ENCODE measurements at regions not wholly inside any gene's neighbourhood (a gene's known extent, or its start where the extent isn't known, plus 50 kb on each side); places are given as distances from the start of the nearest gene placed in this dataset.
A peak's percentile ranks its signal among the peaks of the same experiment; 100 is the strongest.

DNA sequence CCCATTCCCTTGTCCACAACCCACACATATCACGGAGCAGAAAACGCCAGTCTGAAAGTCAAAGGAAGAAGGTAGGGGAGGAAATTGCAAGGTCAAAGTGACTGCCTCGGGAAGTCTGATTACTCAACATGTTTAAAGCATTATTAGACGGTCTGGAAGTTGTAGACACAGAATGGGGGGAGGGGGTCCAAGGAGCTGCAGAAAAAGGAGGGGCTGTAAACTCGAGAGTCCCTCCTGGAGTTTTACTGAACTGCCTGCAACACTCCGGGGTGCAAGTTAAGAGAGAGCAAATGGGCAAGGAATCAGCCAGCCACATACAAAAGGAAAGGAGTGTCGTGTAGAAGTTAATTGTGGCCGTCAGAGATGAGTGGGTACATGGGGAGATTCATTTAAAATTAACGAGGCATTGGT, 417.7 kb upstream of the JARID2 start:
- Histone ChIP-seq H3K27ac (ENCODE audit: insufficient read length, low read depth, low read length) (no peak overlapping the region), H3K4ac (ENCODE audit: low read depth, low read length) (no peak overlapping the region), H2BK5ac (ENCODE audit: insufficient read length, low read length) (no peak overlapping the region), H4K20me1 (ENCODE audit: control insufficient read depth, insufficient read depth, insufficient read length) (no peaks in the 10 kb centered on the region), H3K4me1 (ENCODE audit: insufficient read depth, low read length) (peaks cover 18% of the 10 kb centered on the region), H3K14ac (ENCODE audit: insufficient read depth, low read length) (no peak overlapping the region), H2AK5ac (ENCODE audit: insufficient read length, low read length) (no peak overlapping the region), H4K8ac (replicated peaks; ENCODE audit: insufficient read length, low read depth, low read length) (no peak overlapping the region), H3T11ph (ENCODE audit: low read length) (no peak overlapping the region), H3K18ac (ENCODE audit: insufficient read length, low read depth, low read length) (no peak overlapping the region), H3K27me3 (ENCODE audit: insufficient read depth, low read length) (no peaks in the 10 kb centered on the region), H3K4me2 (ENCODE audit: insufficient read depth, insufficient read length, low read length) (no peak overlapping the region), H3K79me2 (ENCODE audit: insufficient read depth, low read length) (no peaks in the 10 kb centered on the region), H2BK15ac (ENCODE audit: low read depth, low read length) (no peak overlapping the region), H3K79me1 (ENCODE audit: insufficient read depth, low read depth, low read length, poor library complexity, severe bottlenecking) (no peaks in the 10 kb centered on the region), H2BK12ac (ENCODE audit: insufficient read length, low read depth, low read length) (no peak overlapping the region), H2BK20ac (ENCODE audit: low read depth, low read length, poor library complexity, severe bottlenecking) (no peak overlapping the region), H3K56ac (ENCODE audit: insufficient read length, low read depth, low read length) (no peak overlapping the region), H3K23ac (ENCODE audit: insufficient read length, low read depth, low read length) (no peak overlapping the region), H2BK120ac (ENCODE audit: low read depth, low read length, poor library complexity, severe bottlenecking) (no peak overlapping the region), H3K9me3 (ENCODE audit: control insufficient read depth, low read depth, low read length) (no peaks in the 10 kb centered on the region), H2AFZ (ENCODE audit: low read length) (no peak overlapping the region), H3K9ac (ENCODE audit: extremely low read depth, insufficient read length, low read length) (no peak overlapping the region), H4K91ac (ENCODE audit: insufficient read length, low read depth, low read length) (no peak overlapping the region), H4K5ac (ENCODE audit: insufficient read length, low read depth, low read length) (no peak overlapping the region), H3K23me2 (ENCODE audit: insufficient read length, low read depth, low read length, poor library complexity, severe bottlenecking) (peaks cover 2% of the 10 kb centered on the region)
- Mint-ChIP-seq H3K27ac (peak overlapping the region in 2 of 3 experiments; percentile 55 to 68; a peak in 2 of 7 replicates), H3K4me1 (peaks cover 75 to 78% of the 10 kb centered on the region in 2 experiments), H3K27me3 (ENCODE audit: low read depth) (peaks cover 3% of the 10 kb centered on the region; the same call in 1 of the 2 replicates), H3K36me3 (ENCODE audit: insufficient read depth in 1 of 3, low read depth in 3 of 3) (peaks cover 0 to 5% (median 0%) of the 10 kb centered on the region in 3 experiments; a peak in 3 of 7 replicates), H3K9me3 (peaks cover 0 to 6% of the 10 kb centered on the region in 2 experiments; a peak in 2 of 5 replicates), H3K4me3 (no peak overlapping the region)
- DNase-seq: no peak
- TF ChIP-seq, protein P1, sequence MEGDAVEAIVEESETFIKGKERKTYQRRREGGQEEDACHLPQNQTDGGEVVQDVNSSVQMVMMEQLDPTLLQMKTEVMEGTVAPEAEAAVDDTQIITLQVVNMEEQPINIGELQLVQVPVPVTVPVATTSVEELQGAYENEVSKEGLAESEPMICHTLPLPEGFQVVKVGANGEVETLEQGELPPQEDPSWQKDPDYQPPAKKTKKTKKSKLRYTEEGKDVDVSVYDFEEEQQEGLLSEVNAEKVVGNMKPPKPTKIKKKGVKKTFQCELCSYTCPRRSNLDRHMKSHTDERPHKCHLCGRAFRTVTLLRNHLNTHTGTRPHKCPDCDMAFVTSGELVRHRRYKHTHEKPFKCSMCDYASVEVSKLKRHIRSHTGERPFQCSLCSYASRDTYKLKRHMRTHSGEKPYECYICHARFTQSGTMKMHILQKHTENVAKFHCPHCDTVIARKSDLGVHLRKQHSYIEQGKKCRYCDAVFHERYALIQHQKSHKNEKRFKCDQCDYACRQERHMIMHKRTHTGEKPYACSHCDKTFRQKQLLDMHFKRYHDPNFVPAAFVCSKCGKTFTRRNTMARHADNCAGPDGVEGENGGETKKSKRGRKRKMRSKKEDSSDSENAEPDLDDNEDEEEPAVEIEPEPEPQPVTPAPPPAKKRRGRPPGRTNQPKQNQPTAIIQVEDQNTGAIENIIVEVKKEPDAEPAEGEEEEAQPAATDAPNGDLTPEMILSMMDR (conservative IDR thresholded peaks at IDR 0.05): no peak
- no CpG with 5 or more reads among the region's 9 CpGs for WGBS (ENCODE audit: extremely low coverage, insufficient read length, low lambda C conversion rate)
